ENCODE measurements at regions not wholly inside any gene's neighbourhood (a gene's known extent, or its start where the extent isn't known, plus 50 kb on each side); places are given as distances from the start of the nearest gene placed in this dataset.

DNA sequence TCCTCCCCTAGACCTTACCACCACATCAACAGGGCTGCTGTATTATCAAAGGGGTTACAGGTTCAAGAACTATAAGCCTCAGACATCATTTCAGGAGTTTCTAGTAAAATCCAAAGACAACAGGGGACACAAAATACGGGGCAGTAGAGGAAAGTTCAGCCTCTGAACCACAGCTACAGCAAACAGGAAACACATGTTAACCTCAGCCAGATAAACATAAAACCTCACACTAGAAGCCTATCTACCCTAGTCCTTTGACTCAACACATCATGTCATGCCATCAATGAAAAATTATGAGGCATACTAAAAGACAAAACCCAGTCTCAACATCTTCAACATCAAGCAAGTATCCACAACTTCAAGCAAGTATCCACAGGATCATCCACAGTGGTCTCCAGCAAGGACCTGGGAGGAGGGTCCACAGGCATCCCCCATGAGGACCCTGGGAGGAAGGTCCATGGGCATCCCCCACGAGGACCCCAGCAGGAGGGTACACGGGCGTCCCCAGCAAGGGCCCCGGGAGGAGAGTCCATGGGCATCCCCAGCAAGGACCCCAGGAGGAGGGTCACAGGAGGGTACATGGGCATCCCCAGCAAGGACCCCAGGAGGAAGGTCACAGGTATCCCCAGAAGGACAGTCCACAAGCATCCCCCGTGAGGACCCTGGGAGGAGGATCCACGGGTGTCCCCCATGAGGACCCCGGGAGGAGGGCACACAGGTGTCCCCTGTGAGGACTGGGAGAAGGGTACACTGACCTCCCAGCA, 440.0 kb downstream of the MATN1 start:
- ChIA-PET POLR2A (ENCODE audit: low non-redundant PET) (no interaction called here), CTCF (no interaction called here)
- no peak overlapping the region for H3K27ac ChIP-seq
- TF ChIP-seq CTCF (conservative IDR thresholded peaks at IDR 0.05; ENCODE audit: low read depth), result no peak
- no peak for DNase-seq (ENCODE audit: low spot score)

GRCh38 chr1:30280572-30280971, 442.8 kb downstream of the MATN1 start:
- no peak for DNase-seq (ENCODE audit: low spot score)
- H3K27ac ChIP-seq, result no peak overlapping the region
- POLR2A ChIA-PET (ENCODE audit: low non-redundant PET), result no interaction called here
- CTCF ChIA-PET, result interaction anchor here (0.6 kb wide), 1 partner anchor 18 kb away, joined by 3 read pairs; no protein-coding TSS in a partner anchor
- TF ChIP-seq CTCF (conservative IDR thresholded peaks at IDR 0.05; ENCODE audit: low read depth), result no peak

DNA sequence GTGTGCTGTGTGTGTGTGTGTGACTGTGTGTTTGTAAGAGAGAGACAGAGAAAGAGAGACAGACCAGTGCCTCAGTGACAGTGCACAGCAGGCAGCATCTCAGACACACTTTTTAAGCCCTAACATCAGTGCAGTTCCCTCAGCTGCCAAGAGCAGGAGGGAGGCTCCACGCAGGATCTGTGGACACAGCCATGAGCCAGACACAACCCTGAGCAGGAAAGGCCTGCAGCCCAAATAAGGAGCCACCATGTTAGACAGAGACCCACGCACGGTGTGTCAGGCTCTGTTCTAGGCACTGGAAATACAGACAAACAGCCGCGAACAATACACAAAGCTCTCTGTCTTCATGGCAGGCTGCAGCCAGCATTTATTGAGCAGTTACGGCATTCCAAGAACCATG, 445.5 kb downstream of the MATN1 start:
- CTCF ChIA-PET, result no interaction called here

DNA sequence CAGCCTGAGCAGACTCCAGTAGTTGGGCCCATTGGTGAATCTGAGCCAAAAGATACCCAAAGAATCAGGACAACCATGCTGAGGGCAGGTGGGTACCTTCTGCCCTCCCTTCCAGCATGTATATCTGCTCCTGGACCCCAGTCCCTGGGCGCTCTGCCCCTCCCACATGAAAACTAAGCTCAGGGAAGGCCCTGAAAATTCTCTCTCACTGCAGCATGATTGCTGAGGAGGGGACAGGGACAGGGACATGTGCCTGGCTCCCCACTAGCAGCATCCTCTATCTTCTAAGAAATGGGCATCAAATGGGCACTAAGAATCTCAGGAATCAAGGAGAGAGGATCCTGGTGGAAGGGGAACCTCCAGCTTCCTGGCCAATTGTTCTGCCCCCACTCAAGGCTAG, 446.0 kb downstream of the MATN1 start:
- no peak for TF ChIP-seq CTCF (conservative IDR thresholded peaks at IDR 0.05; ENCODE audit: low read depth)
- no peak overlapping the region for H3K27ac ChIP-seq
- POLR2A ChIA-PET (ENCODE audit: low non-redundant PET), result no interaction called here
- CTCF ChIA-PET, result no interaction called here
- no peak for DNase-seq (ENCODE audit: low spot score)

More for the DNA sequence above, 445.5 kb downstream of the MATN1 start:
- no peak for DNase-seq (ENCODE audit: low spot score)
- TF ChIP-seq CTCF (conservative IDR thresholded peaks at IDR 0.05; ENCODE audit: low read depth), result no peak
- POLR2A ChIA-PET (ENCODE audit: low non-redundant PET), result no interaction called here
- no peak overlapping the region for H3K27ac ChIP-seq

GRCh38 chr1:30275926-30276764, 447.2 kb downstream of the MATN1 start:
- H3K27ac ChIP-seq, result no peak overlapping the region
- TF ChIP-seq CTCF (conservative IDR thresholded peaks at IDR 0.05; ENCODE audit: low read depth), result no peak
- ChIA-PET CTCF (no interaction called here), POLR2A (ENCODE audit: low non-redundant PET) (no interaction called here)
- no peak for DNase-seq (ENCODE audit: low spot score)

- no peak overlapping the region for H3K27ac ChIP-seq
- POLR2A ChIA-PET (ENCODE audit: low non-redundant PET), result no interaction called here
- CTCF ChIA-PET, result no interaction called here
- DNase-seq (ENCODE audit: low spot score), result no peak
- TF ChIP-seq CTCF (conservative IDR thresholded peaks at IDR 0.05; ENCODE audit: low read depth), result no peak
Measured at GRCh38 chr1:30274976-30275621, 448.3 kb downstream of the MATN1 start.

Data from RWPE1 (cell line).